MM.1S (cell line): ENCODE measurements at regions not wholly inside any gene's neighbourhood (a gene's known extent, or its start where the extent isn't known, plus 50 kb on each side); places are given as distances from the start of the nearest gene placed in this dataset.

Experiments
- CTCF ChIP-seq: fragments of 300-600 bp; sonication (generic); IDR thresholded peaks from 2 replicates; pipeline ENCODE4 v1.5.1; 2016; ENCODE audit warnings: antibody characterized with exemption, low read length, mixed read lengths
- EZH2 ChIP-seq: fragments of 300-600 bp; sonication (generic); optimal IDR thresholded peaks from 2 replicates; pipeline ENCODE3; 2017; ENCODE audit warnings: low read depth, mild to moderate bottlenecking, antibody characterized with exemption, low read length, mixed read lengths
- EZH2phosphoT487 ChIP-seq: fragments of 300-600 bp; sonication (generic); IDR thresholded peaks from 2 replicates; pipeline ENCODE4 v1.6.1; 2018; ENCODE audit warnings: antibody characterized with exemption, low read length

DNA sequence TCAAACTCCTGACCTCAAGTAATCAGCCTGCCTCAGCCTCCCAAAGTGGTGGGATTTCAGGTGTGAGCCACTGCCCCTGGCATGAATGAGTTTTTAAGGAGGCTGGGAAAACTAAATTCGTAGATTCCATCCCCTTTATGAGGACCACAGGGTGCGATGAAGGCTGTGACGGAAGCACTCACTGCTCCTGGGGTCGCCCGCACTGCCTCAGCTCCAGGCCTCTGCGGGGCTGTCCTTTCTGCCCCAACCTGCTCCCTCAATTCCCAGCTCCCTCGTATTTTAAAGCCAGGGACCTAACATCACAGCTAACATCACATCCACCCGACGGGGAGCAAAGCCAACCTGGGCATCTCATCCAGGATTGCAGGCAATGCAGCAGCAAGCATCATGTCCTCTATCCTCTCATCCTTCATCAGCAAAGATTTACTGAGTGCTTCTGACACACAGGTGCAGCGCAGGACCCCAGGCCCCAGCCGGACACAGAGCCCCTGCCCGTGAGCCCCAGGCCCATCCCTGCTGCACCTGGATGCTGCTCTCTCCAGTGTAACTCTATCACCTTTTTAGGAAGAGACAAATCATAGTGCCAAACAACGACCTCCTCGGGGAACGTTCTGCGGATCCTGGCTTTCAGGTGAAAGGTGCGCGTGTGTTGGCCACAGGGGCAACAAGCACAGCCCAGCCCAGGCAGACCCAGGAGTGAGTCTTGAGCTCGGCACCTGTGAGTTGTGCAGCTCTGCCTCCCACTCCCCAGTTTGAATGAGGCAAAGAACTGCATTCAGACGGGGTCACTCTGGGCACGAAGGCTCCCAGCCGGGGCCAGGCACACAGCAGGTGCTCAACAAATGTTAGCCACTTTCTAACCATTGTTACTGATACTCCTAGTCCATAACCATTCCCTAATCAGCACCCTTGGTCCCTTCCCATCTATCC is 134.3 kb downstream of the CRYBB2 start:
- no peak for TF ChIP-seq CTCF
- no peak for TF ChIP-seq EZH2
- no peak for TF ChIP-seq EZH2phosphoT487
